ENCODE measurements at regions not wholly inside any gene's neighbourhood (a gene's known extent, or its start where the extent isn't known, plus 50 kb on each side); places are given as distances from the start of the nearest gene placed in this dataset.

DNA sequence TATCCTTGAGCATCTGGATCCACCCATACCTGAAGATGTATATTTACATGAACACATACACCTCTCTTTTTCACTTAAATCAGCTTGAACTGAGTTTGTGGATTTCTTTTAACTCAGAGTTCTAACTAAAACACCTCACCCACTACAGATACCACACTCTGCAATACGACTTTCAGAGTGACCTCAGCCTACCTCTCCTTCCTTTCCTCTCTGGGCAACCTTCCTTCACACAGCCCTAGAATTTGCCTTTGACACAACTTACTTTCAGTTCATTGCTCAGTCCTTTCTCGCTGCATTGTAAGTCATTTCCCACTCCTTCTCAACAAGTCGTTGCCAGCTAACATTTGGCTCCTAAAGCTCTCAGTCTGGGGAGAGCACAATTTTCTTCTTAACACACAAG, 151.9 kb upstream of the IRX3 start:
- 67 to 68% methylated on average over 3 of the region's 3 CpGs for WGBS, 2 donors
- Histone ChIP-seq H3K27me3 (ENCODE audit: control insufficient read depth in 3 of 3, insufficient read depth in 3 of 3, low read length in 2 of 3) (peaks cover 0 to 8% (median 4%) of the 10 kb centered on the region in 3 donors), H3K36me3 (ENCODE audit: control insufficient read depth in 4 of 4, insufficient read depth in 4 of 4, low read length in 4 of 4) (no peaks in the 10 kb centered on the region), H3K27ac (ENCODE audit: low read depth in 1 of 2, low read length in 1 of 2) (no peak overlapping the region), H3K9ac (ENCODE audit: insufficient read depth in 1 of 2, low read length in 2 of 2) (no peak overlapping the region), H3K4me3 (no peak overlapping the region), H3K9me3 (ENCODE audit: control insufficient read depth in 4 of 4, insufficient read depth in 3 of 4, low read length in 3 of 4) (peaks cover 0 to 2% (median 0%) of the 10 kb centered on the region in 4 donors), H3K4me1 (ENCODE audit: control insufficient read depth in 5 of 5, insufficient read depth in 5 of 5, low read length in 5 of 5) (no peaks in the 10 kb centered on the region)
- no peak for ATAC-seq (ENCODE audit: insufficient read depth, low FRiP score)
- TF ChIP-seq, protein P1, sequence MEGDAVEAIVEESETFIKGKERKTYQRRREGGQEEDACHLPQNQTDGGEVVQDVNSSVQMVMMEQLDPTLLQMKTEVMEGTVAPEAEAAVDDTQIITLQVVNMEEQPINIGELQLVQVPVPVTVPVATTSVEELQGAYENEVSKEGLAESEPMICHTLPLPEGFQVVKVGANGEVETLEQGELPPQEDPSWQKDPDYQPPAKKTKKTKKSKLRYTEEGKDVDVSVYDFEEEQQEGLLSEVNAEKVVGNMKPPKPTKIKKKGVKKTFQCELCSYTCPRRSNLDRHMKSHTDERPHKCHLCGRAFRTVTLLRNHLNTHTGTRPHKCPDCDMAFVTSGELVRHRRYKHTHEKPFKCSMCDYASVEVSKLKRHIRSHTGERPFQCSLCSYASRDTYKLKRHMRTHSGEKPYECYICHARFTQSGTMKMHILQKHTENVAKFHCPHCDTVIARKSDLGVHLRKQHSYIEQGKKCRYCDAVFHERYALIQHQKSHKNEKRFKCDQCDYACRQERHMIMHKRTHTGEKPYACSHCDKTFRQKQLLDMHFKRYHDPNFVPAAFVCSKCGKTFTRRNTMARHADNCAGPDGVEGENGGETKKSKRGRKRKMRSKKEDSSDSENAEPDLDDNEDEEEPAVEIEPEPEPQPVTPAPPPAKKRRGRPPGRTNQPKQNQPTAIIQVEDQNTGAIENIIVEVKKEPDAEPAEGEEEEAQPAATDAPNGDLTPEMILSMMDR (IDR thresholded peaks at IDR 0.05; ENCODE audit: control extremely low read depth, extremely low read depth): no peak
- no peak for DNase-seq

DNA sequence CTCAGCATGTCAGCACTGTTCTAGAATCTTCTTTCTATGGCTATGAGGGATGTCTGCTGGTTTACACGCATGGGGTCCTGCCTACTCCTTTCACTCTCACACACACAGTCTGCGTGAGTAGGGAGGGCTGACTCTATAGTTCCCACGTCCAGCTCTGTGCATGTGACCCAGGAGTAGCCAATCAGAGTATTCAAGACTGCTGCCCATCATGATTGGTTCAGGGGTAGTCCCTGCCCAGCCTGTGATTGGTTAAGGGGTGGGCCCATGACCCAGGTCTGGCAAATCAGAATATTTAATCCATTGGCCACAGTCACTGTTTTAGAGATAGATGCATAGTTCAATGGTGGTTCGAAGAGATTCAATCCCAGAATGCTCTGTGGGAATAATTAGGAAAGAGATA, 151.3 kb upstream of the IRX3 start:
- Histone ChIP-seq H3K27ac (ENCODE audit: low read depth in 1 of 2, low read length in 1 of 2) (no peak overlapping the region), H3K4me1 (ENCODE audit: control insufficient read depth in 5 of 5, insufficient read depth in 5 of 5, low read length in 5 of 5) (no peaks in the 10 kb centered on the region), H3K36me3 (ENCODE audit: control insufficient read depth in 4 of 4, insufficient read depth in 4 of 4, low read length in 4 of 4) (no peaks in the 10 kb centered on the region), H3K27me3 (ENCODE audit: control insufficient read depth in 3 of 3, insufficient read depth in 3 of 3, low read length in 2 of 3) (peaks cover 0 to 8% (median 6%) of the 10 kb centered on the region in 3 donors), H3K9me3 (ENCODE audit: control insufficient read depth in 4 of 4, insufficient read depth in 3 of 4, low read length in 3 of 4) (peaks cover 0 to under 1% (median 0%) of the 10 kb centered on the region in 4 donors), H3K9ac (ENCODE audit: insufficient read depth in 1 of 2, low read length in 2 of 2) (no peak overlapping the region), H3K4me3 (no peak overlapping the region)
- ATAC-seq (ENCODE audit: insufficient read depth, low FRiP score) (no peak), DNase-seq (no peak)
- TF ChIP-seq, protein P1 (IDR thresholded peaks at IDR 0.05; ENCODE audit: control extremely low read depth, extremely low read depth): no peak
- 86 to 90% methylated on average over 4 of the region's 4 CpGs for WGBS, 2 donors

DNA sequence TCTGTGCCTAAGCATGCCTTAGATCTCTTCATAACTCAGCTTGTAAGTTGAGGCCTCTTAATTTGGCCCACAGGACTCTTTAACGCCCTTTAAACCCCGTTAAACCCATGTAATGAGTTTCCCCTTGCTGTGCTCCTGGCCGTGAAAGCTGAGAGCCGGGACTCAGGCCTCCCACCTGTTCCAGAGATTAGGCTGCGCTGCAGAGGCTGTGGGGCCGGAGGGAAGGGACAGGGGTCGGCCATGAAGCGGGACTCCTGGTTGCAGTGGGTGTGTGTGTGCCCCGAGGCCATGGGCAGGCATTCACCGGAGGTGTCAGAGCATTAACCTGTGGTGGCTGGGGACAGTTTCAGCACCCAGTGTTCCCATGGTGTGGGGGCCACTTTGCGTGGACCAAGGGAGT, 150.8 kb upstream of the IRX3 start:
- Histone ChIP-seq H3K9ac (ENCODE audit: insufficient read depth in 1 of 2, low read length in 2 of 2) (no peak overlapping the region), H3K9me3 (ENCODE audit: control insufficient read depth in 4 of 4, insufficient read depth in 3 of 4, low read length in 3 of 4) (peaks cover 0 to 1% (median 0%) of the 10 kb centered on the region in 4 donors), H3K4me3 (no peak overlapping the region), H3K4me1 (ENCODE audit: control insufficient read depth in 5 of 5, insufficient read depth in 5 of 5, low read length in 5 of 5) (no peaks in the 10 kb centered on the region), H3K27me3 (ENCODE audit: control insufficient read depth in 3 of 3, insufficient read depth in 3 of 3, low read length in 2 of 3) (peaks cover 0 to 11% (median 8%) of the 10 kb centered on the region in 3 donors), H3K27ac (ENCODE audit: low read depth in 1 of 2, low read length in 1 of 2) (no peak overlapping the region), H3K36me3 (ENCODE audit: control insufficient read depth in 4 of 4, insufficient read depth in 4 of 4, low read length in 4 of 4) (no peaks in the 10 kb centered on the region)
- TF ChIP-seq, protein P1 (IDR thresholded peaks at IDR 0.05; ENCODE audit: control extremely low read depth, extremely low read depth): no peak
- no peak for DNase-seq
- WGBS, 2 donors: 83 to 89% methylated on average over 11 of the region's 11 CpGs
- no peak for ATAC-seq (ENCODE audit: insufficient read depth, low FRiP score)

DNA sequence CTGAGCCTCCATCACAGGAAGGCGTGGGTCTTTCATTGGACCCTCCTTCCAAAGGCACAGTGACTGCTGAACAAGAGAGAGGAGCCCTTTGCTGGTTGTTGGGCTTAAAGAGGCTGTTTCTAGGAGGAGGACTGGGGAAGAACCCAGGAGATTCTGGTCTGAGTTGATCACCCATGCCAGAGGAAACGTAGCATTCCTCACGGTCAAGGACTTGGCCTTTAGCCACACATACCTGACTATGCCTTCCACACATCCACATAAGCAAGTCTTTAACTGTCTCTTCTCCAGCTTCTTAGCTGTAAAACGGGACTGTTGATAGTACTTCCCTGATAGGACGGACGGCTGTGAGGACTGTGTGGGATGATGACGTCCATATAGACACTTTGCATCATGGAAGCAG, 149.8 kb upstream of the IRX3 start:
- H3K4me3 ChIP-seq: no peak overlapping the region
- no peaks in the 10 kb centered on the region for H3K36me3 ChIP-seq (ENCODE audit: control insufficient read depth in 4 of 4, insufficient read depth in 4 of 4, low read length in 4 of 4)
- H3K27me3 ChIP-seq (ENCODE audit: control insufficient read depth in 3 of 3, insufficient read depth in 3 of 3, low read length in 2 of 3): peaks cover 0 to 20% (median 11%) of the 10 kb centered on the region in 3 donors
- peaks cover 0 to 1% (median 0%) of the 10 kb centered on the region in 4 donors for H3K9me3 ChIP-seq (ENCODE audit: control insufficient read depth in 4 of 4, insufficient read depth in 3 of 4, low read length in 3 of 4)
- H3K9ac ChIP-seq (ENCODE audit: insufficient read depth in 1 of 2, low read length in 2 of 2): no peak overlapping the region
- H3K4me1 ChIP-seq (ENCODE audit: control insufficient read depth in 5 of 5, insufficient read depth in 5 of 5, low read length in 5 of 5): peaks cover 0 to under 1% (median 0%) of the 10 kb centered on the region in 5 donors
- TF ChIP-seq, protein P1 (IDR thresholded peaks at IDR 0.05; ENCODE audit: control extremely low read depth, extremely low read depth): no peak
- WGBS, 2 donors: 77 to 91% methylated on average over 7 of the region's 7 CpGs
- no peak overlapping the region for H3K27ac ChIP-seq (ENCODE audit: low read depth in 1 of 2, low read length in 1 of 2)
- ATAC-seq (ENCODE audit: insufficient read depth, low FRiP score): no peak
- DNase-seq: no peak
